ENCODE measurements at regions not wholly inside any gene's neighbourhood (a gene's known extent, or its start where the extent isn't known, plus 50 kb on each side); places are given as distances from the start of the nearest gene placed in this dataset.

DNA sequence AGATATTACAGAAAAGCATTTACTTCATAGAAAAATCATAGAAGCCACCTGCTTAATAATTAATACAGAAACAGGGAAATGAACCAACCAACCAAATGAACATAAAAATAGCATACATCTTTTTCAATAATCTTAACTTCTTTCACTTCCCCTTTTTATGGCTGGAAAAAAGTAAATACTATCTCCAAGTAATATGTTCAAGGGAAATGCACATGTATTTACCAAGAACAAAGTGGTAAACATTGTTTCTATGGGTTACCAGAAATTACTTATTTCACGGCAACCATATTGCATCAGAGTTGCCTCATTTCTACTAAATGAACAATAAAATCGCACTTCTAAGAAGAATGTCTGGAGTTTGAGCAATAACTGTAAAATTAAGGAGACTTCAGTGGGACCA, 321.3 kb downstream of the TMA16 start:
- Histone ChIP-seq H3F3A (ENCODE audit: insufficient read depth) (no peaks in the 10 kb centered on the region), H2AFZ (no peak overlapping the region), H3K4me1 (ENCODE audit: insufficient read depth) (no peaks in the 10 kb centered on the region), H3K9me3 (ENCODE audit: low read depth) (no peaks in the 10 kb centered on the region), H3K9me2 (ENCODE audit: insufficient read depth) (no peaks in the 10 kb centered on the region), H3K27me3 (replicated peaks; ENCODE audit: insufficient read depth) (no peaks in the 10 kb centered on the region), H3K4me2 (ENCODE audit: unreplicated experiment) (no peak overlapping the region), H3K4me3 (no peak overlapping the region), H3K36me3 (ENCODE audit: low read depth) (no peaks in the 10 kb centered on the region), H3K79me2 (ENCODE audit: insufficient read depth) (no peaks in the 10 kb centered on the region), H3K9ac (no peak overlapping the region), H3K27ac (no peak overlapping the region), H4K20me1 (ENCODE audit: insufficient read depth) (no peaks in the 10 kb centered on the region)
- DNase-seq, result no peak
- in situ Hi-C loops (cut with MboI), result no loop called here
- WGBS, 2 experiments (ENCODE audit: low coverage in 1 of 2, low lambda C conversion rate in 2 of 2, missing lambda C conversion rate in 2 of 2), result 20 to 24% methylated on average over 2 of the region's 2 CpGs
- no peak for TF ChIP-seq EZH2phosphoT487 (IDR thresholded peaks at IDR 0.05; ENCODE audit: insufficient read depth, low read depth)
- no peak for TF ChIP-seq EZH2 (IDR thresholded peaks at IDR 0.05; ENCODE audit: insufficient read depth, poor library complexity, severe bottlenecking)

DNA sequence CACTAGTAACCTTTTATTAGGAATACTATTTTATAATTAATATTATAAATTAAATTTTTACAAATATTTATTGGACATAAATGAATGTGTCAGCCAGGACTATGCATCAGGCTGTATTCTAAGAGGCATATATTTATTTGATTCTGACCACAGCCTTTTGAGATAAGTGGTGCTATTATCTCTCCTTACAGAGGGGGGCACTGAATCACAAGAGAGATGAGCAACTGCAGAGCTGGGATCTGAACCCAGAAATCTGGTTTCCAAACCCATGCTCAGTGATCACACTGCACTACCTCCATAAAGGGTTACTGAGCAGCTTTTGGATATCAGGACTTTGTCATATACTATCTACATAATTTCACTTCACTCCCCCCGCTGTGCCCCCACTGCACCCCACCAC, 322.0 kb downstream of the TMA16 start:
- in situ Hi-C loops (cut with MboI), result no loop called here
- 13 to 20% methylated on average over 1 of the region's 1 CpG for WGBS, 2 experiments (ENCODE audit: low coverage in 1 of 2, low lambda C conversion rate in 2 of 2, missing lambda C conversion rate in 2 of 2)
- H3F3A ChIP-seq (ENCODE audit: insufficient read depth), result no peaks in the 10 kb centered on the region
- no peak overlapping the region for H3K4me3 ChIP-seq
- H3K36me3 ChIP-seq (ENCODE audit: low read depth), result no peaks in the 10 kb centered on the region
- H3K27me3 ChIP-seq (replicated peaks; ENCODE audit: insufficient read depth), result no peaks in the 10 kb centered on the region
- no peak overlapping the region for H3K4me2 ChIP-seq (ENCODE audit: unreplicated experiment)
- no peaks in the 10 kb centered on the region for H3K9me2 ChIP-seq (ENCODE audit: insufficient read depth)
- H3K27ac ChIP-seq, result no peak overlapping the region
- DNase-seq, result no peak
- H3K4me1 ChIP-seq (ENCODE audit: insufficient read depth), result no peaks in the 10 kb centered on the region
- H3K79me2 ChIP-seq (ENCODE audit: insufficient read depth), result no peaks in the 10 kb centered on the region
- no peak overlapping the region for H3K9ac ChIP-seq
- TF ChIP-seq EZH2phosphoT487 (IDR thresholded peaks at IDR 0.05; ENCODE audit: insufficient read depth, low read depth) (no peak), EZH2 (IDR thresholded peaks at IDR 0.05; ENCODE audit: insufficient read depth, poor library complexity, severe bottlenecking) (no peak)
- H3K9me3 ChIP-seq (ENCODE audit: low read depth), result no peaks in the 10 kb centered on the region
- no peak overlapping the region for H2AFZ ChIP-seq
- H4K20me1 ChIP-seq (ENCODE audit: insufficient read depth), result no peaks in the 10 kb centered on the region

DNA sequence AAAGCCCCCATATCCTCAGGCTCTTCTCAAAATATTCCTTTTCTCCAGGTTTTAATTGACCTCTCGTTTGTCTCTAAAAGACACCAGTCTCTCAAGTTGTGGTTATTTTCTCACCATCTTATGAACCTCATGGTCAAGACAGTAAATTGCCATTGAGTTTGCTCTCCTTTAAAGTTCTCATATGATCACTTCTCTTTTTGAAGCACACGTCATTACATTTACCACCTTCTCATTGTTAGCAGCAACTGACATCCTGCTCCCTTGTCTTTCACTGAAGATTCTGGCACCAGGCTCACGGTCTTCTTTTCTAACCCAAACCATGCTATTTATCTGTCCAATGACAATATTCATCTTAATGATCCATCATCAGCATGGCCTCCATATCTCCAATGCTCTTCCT, 324.2 kb downstream of the TMA16 start:
- 13 to 19% methylated on average over 3 of the region's 3 CpGs for WGBS, 2 experiments (ENCODE audit: low coverage in 1 of 2, low lambda C conversion rate in 2 of 2, missing lambda C conversion rate in 2 of 2)
- Histone ChIP-seq H3K27ac (no peak overlapping the region), H3K9ac (no peak overlapping the region), H3K4me3 (no peak overlapping the region), H3K27me3 (replicated peaks; ENCODE audit: insufficient read depth) (no peaks in the 10 kb centered on the region), H3K9me2 (ENCODE audit: insufficient read depth) (no peaks in the 10 kb centered on the region), H4K20me1 (ENCODE audit: insufficient read depth) (no peaks in the 10 kb centered on the region), H3K4me2 (ENCODE audit: unreplicated experiment) (no peak overlapping the region), H3F3A (ENCODE audit: insufficient read depth) (no peaks in the 10 kb centered on the region), H3K79me2 (ENCODE audit: insufficient read depth) (no peaks in the 10 kb centered on the region), H3K9me3 (ENCODE audit: low read depth) (no peaks in the 10 kb centered on the region), H2AFZ (no peak overlapping the region), H3K4me1 (ENCODE audit: insufficient read depth) (no peaks in the 10 kb centered on the region), H3K36me3 (ENCODE audit: low read depth) (no peaks in the 10 kb centered on the region)
- in situ Hi-C loops (cut with MboI), result no loop called here
- DNase-seq, result no peak
- TF ChIP-seq EZH2phosphoT487 (IDR thresholded peaks at IDR 0.05; ENCODE audit: insufficient read depth, low read depth), result no peak
- TF ChIP-seq EZH2 (IDR thresholded peaks at IDR 0.05; ENCODE audit: insufficient read depth, poor library complexity, severe bottlenecking), result no peak

DNA sequence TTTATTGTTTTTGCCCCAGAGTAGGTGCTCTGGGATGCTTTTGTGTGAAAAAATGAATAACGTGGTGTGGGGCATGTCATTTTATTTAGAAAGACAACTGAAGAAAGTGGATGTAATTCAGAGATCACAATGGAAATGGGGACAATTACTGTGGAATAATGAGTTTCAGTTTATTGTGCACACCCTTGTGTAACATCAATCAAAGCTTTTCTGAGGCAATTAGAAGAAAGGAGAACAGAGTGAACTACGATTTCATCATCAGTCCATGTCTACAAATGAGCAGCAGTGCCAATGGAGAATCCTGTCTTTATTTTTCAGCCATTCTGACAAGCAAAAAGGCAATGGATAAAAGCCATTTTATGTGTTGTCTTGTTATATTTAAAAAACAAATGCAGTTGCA, 339.2 kb downstream of the TMA16 start:
- H3K4me1 ChIP-seq (ENCODE audit: insufficient read depth), result no peaks in the 10 kb centered on the region
- no peak overlapping the region for H3K27ac ChIP-seq
- H3K9me3 ChIP-seq (ENCODE audit: low read depth), result no peaks in the 10 kb centered on the region
- no peaks in the 10 kb centered on the region for H3K9me2 ChIP-seq (ENCODE audit: insufficient read depth)
- H3K4me2 ChIP-seq (ENCODE audit: unreplicated experiment), result no peak overlapping the region
- no peaks in the 10 kb centered on the region for H3K79me2 ChIP-seq (ENCODE audit: insufficient read depth)
- no peak for TF ChIP-seq EZH2 (IDR thresholded peaks at IDR 0.05; ENCODE audit: insufficient read depth, poor library complexity, severe bottlenecking)
- no peak for TF ChIP-seq EZH2phosphoT487 (IDR thresholded peaks at IDR 0.05; ENCODE audit: insufficient read depth, low read depth)
- DNase-seq, result no peak
- H3K36me3 ChIP-seq (ENCODE audit: low read depth), result no peaks in the 10 kb centered on the region
- H2AFZ ChIP-seq, result no peak overlapping the region
- in situ Hi-C loops (cut with MboI), result no loop called here
- no peaks in the 10 kb centered on the region for H4K20me1 ChIP-seq (ENCODE audit: insufficient read depth)
- no peak overlapping the region for H3K9ac ChIP-seq
- no peaks in the 10 kb centered on the region for H3K27me3 ChIP-seq (replicated peaks; ENCODE audit: insufficient read depth)
- no peaks in the 10 kb centered on the region for H3F3A ChIP-seq (ENCODE audit: insufficient read depth)
- 4 to 11% methylated on average over 2 of the region's 2 CpGs for WGBS, 2 experiments (ENCODE audit: low coverage in 1 of 2, low lambda C conversion rate in 2 of 2, missing lambda C conversion rate in 2 of 2)
- no peak overlapping the region for H3K4me3 ChIP-seq

DNA sequence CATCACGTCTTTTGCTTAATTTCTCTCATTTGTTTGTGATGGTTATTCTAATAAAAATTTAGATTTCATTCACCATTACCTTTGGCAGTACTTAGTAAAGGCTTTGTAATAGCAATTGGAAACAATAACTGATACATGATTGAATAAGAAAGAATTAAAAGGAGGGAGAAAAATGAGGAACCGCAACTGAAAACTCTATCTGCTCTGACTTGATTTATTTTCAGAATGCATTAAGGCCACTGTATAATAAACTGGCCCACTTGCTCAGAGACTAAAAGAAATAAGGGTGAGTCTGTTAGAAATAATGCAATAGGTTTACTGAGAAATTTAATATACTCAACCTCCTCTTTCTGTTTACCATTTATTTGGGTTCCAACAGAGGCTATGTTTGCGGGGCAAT, 351.5 kb downstream of the TMA16 start:
- H3K27ac ChIP-seq, result no peak overlapping the region
- no peak overlapping the region for H3K9ac ChIP-seq
- H3K4me3 ChIP-seq, result no peak overlapping the region
- no peak for TF ChIP-seq EZH2phosphoT487 (IDR thresholded peaks at IDR 0.05; ENCODE audit: insufficient read depth, low read depth)
- TF ChIP-seq EZH2 (IDR thresholded peaks at IDR 0.05; ENCODE audit: insufficient read depth, poor library complexity, severe bottlenecking), result no peak
- H3K36me3 ChIP-seq (ENCODE audit: low read depth), result no peaks in the 10 kb centered on the region
- H3K79me2 ChIP-seq (ENCODE audit: insufficient read depth), result no peaks in the 10 kb centered on the region
- H3F3A ChIP-seq (ENCODE audit: insufficient read depth), result no peaks in the 10 kb centered on the region
- no peaks in the 10 kb centered on the region for H4K20me1 ChIP-seq (ENCODE audit: insufficient read depth)
- H3K4me2 ChIP-seq (ENCODE audit: unreplicated experiment), result no peak overlapping the region
- no peaks in the 10 kb centered on the region for H3K9me3 ChIP-seq (ENCODE audit: low read depth)
- H3K9me2 ChIP-seq (ENCODE audit: insufficient read depth), result no peaks in the 10 kb centered on the region
- in situ Hi-C loops (cut with MboI), result no loop called here
- no peak for DNase-seq
- no peaks in the 10 kb centered on the region for H3K27me3 ChIP-seq (replicated peaks; ENCODE audit: insufficient read depth)
- WGBS, 2 experiments (ENCODE audit: low coverage in 1 of 2, low lambda C conversion rate in 2 of 2, missing lambda C conversion rate in 2 of 2), result 40 to 47% methylated on average over 3 of the region's 3 CpGs
- no peak overlapping the region for H2AFZ ChIP-seq
- H3K4me1 ChIP-seq (ENCODE audit: insufficient read depth), result no peaks in the 10 kb centered on the region

All from GM23248 (cell line).